ENCODE measurements at regions not wholly inside any gene's neighbourhood (a gene's known extent, or its start where the extent isn't known, plus 50 kb on each side); places are given as distances from the start of the nearest gene placed in this dataset.

- DNase-seq (ENCODE audit: low spot score), result no peak
Measured at GRCh38 chr3:34782871-34783270, 856.5 kb upstream of the ARPP21 start.

- no peak for DNase-seq (ENCODE audit: low spot score)
Measured at GRCh38 chr3:34783876-34784275, 855.4 kb upstream of the ARPP21 start.

GRCh38 chr3:34793057-34793456, 846.3 kb upstream of the ARPP21 start:
- DNase-seq (ENCODE audit: low spot score), result no peak

- DNase-seq (ENCODE audit: low spot score), result no peak
Measured at GRCh38 chr3:34807611-34808010, 831.7 kb upstream of the ARPP21 start.

GRCh38 chr3:34808287-34808686, 831.0 kb upstream of the ARPP21 start:
- no peak for DNase-seq (ENCODE audit: low spot score)

- no peak for DNase-seq (ENCODE audit: low spot score)
Measured at GRCh38 chr3:34828847-34829246, 810.5 kb upstream of the ARPP21 start.

- DNase-seq (ENCODE audit: low spot score), result no peak
Measured at GRCh38 chr3:34832865-34833508, 806.3 kb upstream of the ARPP21 start.

- no peak for DNase-seq (ENCODE audit: low spot score)
Measured at GRCh38 chr3:34837848-34838741, 801.2 kb upstream of the ARPP21 start.

- DNase-seq (ENCODE audit: low spot score), result no peak
Measured at GRCh38 chr3:34842706-34843480, 796.4 kb upstream of the ARPP21 start.

- no peak for DNase-seq (ENCODE audit: low spot score)
Measured at GRCh38 chr3:34844323-34844620, 795.1 kb upstream of the ARPP21 start.

GRCh38 chr3:34851137-34851536, 788.2 kb upstream of the ARPP21 start:
- no peak for DNase-seq (ENCODE audit: low spot score)

GRCh38 chr3:34852844-34853439, 786.4 kb upstream of the ARPP21 start:
- no peak for DNase-seq (ENCODE audit: low spot score)

- no peak for DNase-seq (ENCODE audit: low spot score)
Measured at GRCh38 chr3:34856081-34856947, 783.0 kb upstream of the ARPP21 start.

- no peak for DNase-seq (ENCODE audit: low spot score)
Measured at GRCh38 chr3:34858067-34858660, 781.2 kb upstream of the ARPP21 start.

GRCh38 chr3:34859746-34860145, 779.6 kb upstream of the ARPP21 start:
- DNase-seq (ENCODE audit: low spot score), result no peak

GRCh38 chr3:34862456-34862855, 776.9 kb upstream of the ARPP21 start:
- no peak for DNase-seq (ENCODE audit: low spot score)

- DNase-seq (ENCODE audit: low spot score), result no peak
Measured at GRCh38 chr3:34863485-34863884, 775.8 kb upstream of the ARPP21 start.

GRCh38 chr3:34864011-34864410, 775.3 kb upstream of the ARPP21 start:
- no peak for DNase-seq (ENCODE audit: low spot score)

- DNase-seq (ENCODE audit: low spot score), result no peak
Measured at GRCh38 chr3:34865346-34865745, 774.0 kb upstream of the ARPP21 start.

- no peak for DNase-seq (ENCODE audit: low spot score)
Measured at GRCh38 chr3:34868935-34869334, 770.4 kb upstream of the ARPP21 start.

- no peak for DNase-seq (ENCODE audit: low spot score)
Measured at GRCh38 chr3:34869696-34870095, 769.6 kb upstream of the ARPP21 start.
